IMR-90 (cell line): ENCODE measurements at regions not wholly inside any gene's neighbourhood (a gene's known extent, or its start where the extent isn't known, plus 50 kb on each side); places are given as distances from the start of the nearest gene placed in this dataset.

Source experiments
- FOS ChIP-seq: fragments of 150-350 bp; IDR thresholded peaks from 2 replicates; pipeline ENCODE4 v1.6.1; 2016; ENCODE audit warnings: low read depth, low read length
- MXI1 ChIP-seq: IDR thresholded peaks from 2 replicates; pipeline ENCODE4 v1.6.1; 2012; ENCODE audit warnings: low read depth, mild to moderate bottlenecking, low read length, moderate library complexity, borderline replicate concordance
- POLR2A ChIP-seq: IDR thresholded peaks from 2 replicates; pipeline ENCODE4 v1.6.1; 2012; ENCODE audit warnings: mild to moderate bottlenecking, low read depth, low read length
- RAD21 ChIP-seq: IDR thresholded peaks from 2 replicates; pipeline ENCODE4 v1.6.1; 2012; ENCODE audit warnings: low read length, improper control_type of control experiment
- RCOR1 ChIP-seq: IDR thresholded peaks from 2 replicates; pipeline ENCODE4 v1.6.1; 2012; ENCODE audit warnings: mild to moderate bottlenecking, low read length, improper control_type of control experiment; ENCODE audit not compliant: insufficient replicate concordance
- TF ChIP-seq, protein P1 (sequence below): conservative IDR thresholded peaks from 2 replicates; pipeline ENCODE4 v1.5.1; 2012; ENCODE audit warnings: mild to moderate bottlenecking, low read depth, low read length, improper control_type of control experiment

DNA sequence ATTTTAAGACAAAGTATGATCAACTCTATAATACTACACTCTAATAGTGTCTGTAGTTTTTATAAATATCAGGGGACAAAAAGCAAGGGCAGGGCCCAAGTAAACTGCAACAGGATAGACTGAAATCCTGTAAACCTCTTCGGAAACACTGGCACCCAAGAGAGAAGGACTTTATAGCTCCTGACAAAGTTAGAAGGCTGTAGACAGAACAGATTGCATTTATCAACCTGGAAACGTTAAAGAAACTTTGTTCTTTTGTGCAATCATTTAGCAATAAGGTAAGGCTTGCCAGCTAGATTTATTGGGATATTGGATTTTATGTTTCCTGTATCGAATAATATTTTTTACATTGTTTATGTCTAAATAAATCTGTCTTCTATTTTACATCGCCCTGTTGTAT lies 91.8 kb upstream of the MAN2A1 start:
- TF ChIP-seq, protein P1, sequence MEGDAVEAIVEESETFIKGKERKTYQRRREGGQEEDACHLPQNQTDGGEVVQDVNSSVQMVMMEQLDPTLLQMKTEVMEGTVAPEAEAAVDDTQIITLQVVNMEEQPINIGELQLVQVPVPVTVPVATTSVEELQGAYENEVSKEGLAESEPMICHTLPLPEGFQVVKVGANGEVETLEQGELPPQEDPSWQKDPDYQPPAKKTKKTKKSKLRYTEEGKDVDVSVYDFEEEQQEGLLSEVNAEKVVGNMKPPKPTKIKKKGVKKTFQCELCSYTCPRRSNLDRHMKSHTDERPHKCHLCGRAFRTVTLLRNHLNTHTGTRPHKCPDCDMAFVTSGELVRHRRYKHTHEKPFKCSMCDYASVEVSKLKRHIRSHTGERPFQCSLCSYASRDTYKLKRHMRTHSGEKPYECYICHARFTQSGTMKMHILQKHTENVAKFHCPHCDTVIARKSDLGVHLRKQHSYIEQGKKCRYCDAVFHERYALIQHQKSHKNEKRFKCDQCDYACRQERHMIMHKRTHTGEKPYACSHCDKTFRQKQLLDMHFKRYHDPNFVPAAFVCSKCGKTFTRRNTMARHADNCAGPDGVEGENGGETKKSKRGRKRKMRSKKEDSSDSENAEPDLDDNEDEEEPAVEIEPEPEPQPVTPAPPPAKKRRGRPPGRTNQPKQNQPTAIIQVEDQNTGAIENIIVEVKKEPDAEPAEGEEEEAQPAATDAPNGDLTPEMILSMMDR, result no peak
- no peak for TF ChIP-seq POLR2A
- TF ChIP-seq RCOR1, result no peak
- TF ChIP-seq RAD21, result no peak
- no peak for TF ChIP-seq MXI1
- TF ChIP-seq FOS, result no peak
